ENCODE measurements at regions not wholly inside any gene's neighbourhood (a gene's known extent, or its start where the extent isn't known, plus 50 kb on each side); places are given as distances from the start of the nearest gene placed in this dataset.
A peak's percentile ranks its signal among the peaks of the same experiment; 100 is the strongest.

- H3K9me3 ChIP-seq (ENCODE audit: control insufficient read depth in 2 of 2, low read length in 2 of 2): no peaks in the 10 kb centered on the region
- no peak overlapping the region for H3K27ac ChIP-seq (ENCODE audit: low read depth in 2 of 2, low read length in 2 of 2)
- no peak overlapping the region for H3K4me3 ChIP-seq (ENCODE audit: low read length in 2 of 2)
- peaks cover 44 to 45% of the 10 kb centered on the region in 2 donors for H3K36me3 ChIP-seq (ENCODE audit: control insufficient read depth in 2 of 2, insufficient read depth in 2 of 2, low read length in 2 of 2)
- H3K9ac ChIP-seq (ENCODE audit: low read depth in 1 of 2, low read length in 2 of 2): no peak overlapping the region
- peaks cover 0 to 8% of the 10 kb centered on the region in 2 donors for H3K4me1 ChIP-seq (ENCODE audit: control insufficient read depth in 2 of 2, insufficient read depth in 2 of 2, low read length in 2 of 2)
- H3K27me3 ChIP-seq (ENCODE audit: control insufficient read depth in 2 of 2, insufficient read depth in 2 of 2, low read length in 2 of 2): no peaks in the 10 kb centered on the region
Observed at GRCh38 chr21:36245649-36246048, 74.3 kb upstream of the MORC3 start.

- Histone ChIP-seq H3K4me3 (ENCODE audit: low read length in 2 of 2) (no peak overlapping the region), H3K36me3 (ENCODE audit: control insufficient read depth in 2 of 2, insufficient read depth in 2 of 2, low read length in 2 of 2) (peaks cover 49 to 50% of the 10 kb centered on the region in 2 donors), H3K27ac (ENCODE audit: low read depth in 2 of 2, low read length in 2 of 2) (no peak overlapping the region)
Observed at GRCh38 chr21:36246080-36246631, 73.8 kb upstream of the MORC3 start.

GRCh38 chr21:36247316-36248010 is 72.5 kb upstream of the MORC3 start:
- H3K4me1 ChIP-seq (ENCODE audit: control insufficient read depth in 2 of 2, insufficient read depth in 2 of 2, low read length in 2 of 2): peaks cover 0 to 8% of the 10 kb centered on the region in 2 donors
- no peak overlapping the region for H3K9ac ChIP-seq (ENCODE audit: low read depth in 1 of 2, low read length in 2 of 2)
- no peaks in the 10 kb centered on the region for H3K9me3 ChIP-seq (ENCODE audit: control insufficient read depth in 2 of 2, low read length in 2 of 2)
- H3K27ac ChIP-seq (ENCODE audit: low read depth in 2 of 2, low read length in 2 of 2): no peak overlapping the region
- H3K27me3 ChIP-seq (ENCODE audit: control insufficient read depth in 2 of 2, insufficient read depth in 2 of 2, low read length in 2 of 2): no peaks in the 10 kb centered on the region
- H3K36me3 ChIP-seq (ENCODE audit: control insufficient read depth in 2 of 2, insufficient read depth in 2 of 2, low read length in 2 of 2): peaks cover 49 to 59% of the 10 kb centered on the region in 2 donors
- H3K4me3 ChIP-seq (ENCODE audit: low read length in 2 of 2): no peak overlapping the region

More at GRCh38 chr21:36246080-36246631, 73.8 kb upstream of the MORC3 start:
- Histone ChIP-seq H3K4me1 (ENCODE audit: control insufficient read depth in 2 of 2, insufficient read depth in 2 of 2, low read length in 2 of 2) (peaks cover 0 to 8% of the 10 kb centered on the region in 2 donors), H3K27me3 (ENCODE audit: control insufficient read depth in 2 of 2, insufficient read depth in 2 of 2, low read length in 2 of 2) (no peaks in the 10 kb centered on the region), H3K9me3 (ENCODE audit: control insufficient read depth in 2 of 2, low read length in 2 of 2) (no peaks in the 10 kb centered on the region), H3K9ac (ENCODE audit: low read depth in 1 of 2, low read length in 2 of 2) (no peak overlapping the region)

GRCh38 chr21:36249576-36250422 is 70.2 kb upstream of the MORC3 start:
- Histone ChIP-seq H3K4me3 (ENCODE audit: low read length in 2 of 2) (no peak overlapping the region), H3K27me3 (ENCODE audit: control insufficient read depth in 2 of 2, insufficient read depth in 2 of 2, low read length in 2 of 2) (no peaks in the 10 kb centered on the region), H3K9ac (ENCODE audit: low read depth in 1 of 2, low read length in 2 of 2) (no peak overlapping the region), H3K27ac (ENCODE audit: low read depth in 2 of 2, low read length in 2 of 2) (no peak overlapping the region), H3K4me1 (ENCODE audit: control insufficient read depth in 2 of 2, insufficient read depth in 2 of 2, low read length in 2 of 2) (peaks cover 5 to 8% of the 10 kb centered on the region in 2 donors), H3K36me3 (ENCODE audit: control insufficient read depth in 2 of 2, insufficient read depth in 2 of 2, low read length in 2 of 2) (peaks cover 67 to 69% of the 10 kb centered on the region in 2 donors), H3K9me3 (ENCODE audit: control insufficient read depth in 2 of 2, low read length in 2 of 2) (no peaks in the 10 kb centered on the region)

GRCh38 chr21:36250423-36251075 is 69.4 kb upstream of the MORC3 start:
- Histone ChIP-seq H3K27me3 (ENCODE audit: control insufficient read depth in 2 of 2, insufficient read depth in 2 of 2, low read length in 2 of 2) (no peaks in the 10 kb centered on the region), H3K9me3 (ENCODE audit: control insufficient read depth in 2 of 2, low read length in 2 of 2) (no peaks in the 10 kb centered on the region), H3K27ac (ENCODE audit: low read depth in 2 of 2, low read length in 2 of 2) (no peak overlapping the region), H3K9ac (ENCODE audit: low read depth in 1 of 2, low read length in 2 of 2) (no peak overlapping the region), H3K4me3 (ENCODE audit: low read length in 2 of 2) (no peak overlapping the region), H3K4me1 (ENCODE audit: control insufficient read depth in 2 of 2, insufficient read depth in 2 of 2, low read length in 2 of 2) (peaks cover 5 to 6% of the 10 kb centered on the region in 2 donors), H3K36me3 (ENCODE audit: control insufficient read depth in 2 of 2, insufficient read depth in 2 of 2, low read length in 2 of 2) (peaks cover 62 to 64% of the 10 kb centered on the region in 2 donors)

- Histone ChIP-seq H3K4me1 (ENCODE audit: control insufficient read depth in 2 of 2, insufficient read depth in 2 of 2, low read length in 2 of 2) (peaks cover 0 to 5% of the 10 kb centered on the region in 2 donors), H3K27ac (ENCODE audit: low read depth in 2 of 2, low read length in 2 of 2) (peak overlapping the region in 1 of 2 donors; percentile 5), H3K27me3 (ENCODE audit: control insufficient read depth in 2 of 2, insufficient read depth in 2 of 2, low read length in 2 of 2) (no peaks in the 10 kb centered on the region), H3K9ac (ENCODE audit: low read depth in 1 of 2, low read length in 2 of 2) (no peak overlapping the region), H3K4me3 (ENCODE audit: low read length in 2 of 2) (no peak overlapping the region), H3K9me3 (ENCODE audit: control insufficient read depth in 2 of 2, low read length in 2 of 2) (no peaks in the 10 kb centered on the region), H3K36me3 (ENCODE audit: control insufficient read depth in 2 of 2, insufficient read depth in 2 of 2, low read length in 2 of 2) (peaks cover 55 to 56% of the 10 kb centered on the region in 2 donors)
Observed at GRCh38 chr21:36254106-36254941, 65.7 kb upstream of the MORC3 start.

- no peak overlapping the region for H3K9ac ChIP-seq (ENCODE audit: low read depth in 1 of 2, low read length in 2 of 2)
- H3K4me1 ChIP-seq (ENCODE audit: control insufficient read depth in 2 of 2, insufficient read depth in 2 of 2, low read length in 2 of 2): peaks cover 3 to 13% of the 10 kb centered on the region in 2 donors
- H3K9me3 ChIP-seq (ENCODE audit: control insufficient read depth in 2 of 2, low read length in 2 of 2): no peaks in the 10 kb centered on the region
- no peaks in the 10 kb centered on the region for H3K27me3 ChIP-seq (ENCODE audit: control insufficient read depth in 2 of 2, insufficient read depth in 2 of 2, low read length in 2 of 2)
- no peak overlapping the region for H3K4me3 ChIP-seq (ENCODE audit: low read length in 2 of 2)
- H3K27ac ChIP-seq (ENCODE audit: low read depth in 2 of 2, low read length in 2 of 2): no peak overlapping the region
- peaks cover 43% of the 10 kb centered on the region in 2 donors for H3K36me3 ChIP-seq (ENCODE audit: control insufficient read depth in 2 of 2, insufficient read depth in 2 of 2, low read length in 2 of 2)
Observed at GRCh38 chr21:36255663-36256062, 64.3 kb upstream of the MORC3 start.

GRCh38 chr21:36257657-36258056 is 62.3 kb upstream of the MORC3 start:
- H3K4me3 ChIP-seq (ENCODE audit: low read length in 2 of 2): no peak overlapping the region
- H3K4me1 ChIP-seq (ENCODE audit: control insufficient read depth in 2 of 2, insufficient read depth in 2 of 2, low read length in 2 of 2): peaks cover 3 to 13% of the 10 kb centered on the region in 2 donors
- no peak overlapping the region for H3K9ac ChIP-seq (ENCODE audit: low read depth in 1 of 2, low read length in 2 of 2)
- H3K36me3 ChIP-seq (ENCODE audit: control insufficient read depth in 2 of 2, insufficient read depth in 2 of 2, low read length in 2 of 2): peaks cover 40 to 43% of the 10 kb centered on the region in 2 donors
- no peaks in the 10 kb centered on the region for H3K27me3 ChIP-seq (ENCODE audit: control insufficient read depth in 2 of 2, insufficient read depth in 2 of 2, low read length in 2 of 2)
- no peaks in the 10 kb centered on the region for H3K9me3 ChIP-seq (ENCODE audit: control insufficient read depth in 2 of 2, low read length in 2 of 2)
- H3K27ac ChIP-seq (ENCODE audit: low read depth in 2 of 2, low read length in 2 of 2): no peak overlapping the region

- Histone ChIP-seq H3K36me3 (ENCODE audit: control insufficient read depth in 2 of 2, insufficient read depth in 2 of 2, low read length in 2 of 2) (peaks cover 33 to 43% of the 10 kb centered on the region in 2 donors), H3K27me3 (ENCODE audit: control insufficient read depth in 2 of 2, insufficient read depth in 2 of 2, low read length in 2 of 2) (no peaks in the 10 kb centered on the region), H3K27ac (ENCODE audit: low read depth in 2 of 2, low read length in 2 of 2) (peak overlapping the region; percentile 82 to 87), H3K9ac (ENCODE audit: low read depth in 1 of 2, low read length in 2 of 2) (peak overlapping the region; percentile 69 to 81), H3K4me1 (ENCODE audit: control insufficient read depth in 2 of 2, insufficient read depth in 2 of 2, low read length in 2 of 2) (peaks cover 3 to 9% of the 10 kb centered on the region in 2 donors), H3K4me3 (ENCODE audit: low read length in 2 of 2) (peak overlapping the region; percentile 66 to 88), H3K9me3 (ENCODE audit: control insufficient read depth in 2 of 2, low read length in 2 of 2) (no peaks in the 10 kb centered on the region)
Observed at GRCh38 chr21:36260030-36260787, 59.8 kb upstream of the MORC3 start.

All from mucosa of rectum (tissue), 2 donors.